ENCODE measurements at regions not wholly inside any gene's neighbourhood (a gene's known extent, or its start where the extent isn't known, plus 50 kb on each side); places are given as distances from the start of the nearest gene placed in this dataset.

DNA sequence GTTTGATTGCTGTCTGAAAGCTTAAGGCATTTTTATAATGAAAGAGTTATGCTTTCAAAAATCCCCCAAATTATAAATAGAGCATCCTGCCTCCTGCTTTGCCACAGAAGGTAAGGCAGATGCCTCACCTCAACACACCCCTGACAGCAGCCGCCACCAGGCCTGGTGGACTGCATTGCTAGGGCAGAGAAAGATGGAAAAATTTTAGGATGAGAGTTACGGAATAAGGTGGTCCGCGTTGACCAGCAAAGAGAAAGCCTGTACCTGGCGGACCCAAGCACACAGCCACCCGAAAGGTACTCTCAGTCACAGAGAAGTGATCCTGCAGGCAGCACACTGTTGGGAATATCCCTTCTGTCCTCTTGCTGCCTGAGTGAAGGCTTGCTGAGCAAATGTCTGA is 360.4 kb upstream of the SHH start:
- H3K9me3 ChIP-seq (ENCODE audit: control insufficient read depth, insufficient read depth, low read length) = peaks cover 43% of the 10 kb centered on the region
- H2AFZ ChIP-seq (replicated peaks; ENCODE audit: low read length, poor library complexity) = no peak overlapping the region
- no peak overlapping the region for H2AK5ac ChIP-seq (ENCODE audit: low read depth, low read length)
- BruUV-seq (replicated peaks) = no TSS peak
- dilution Hi-C loops (cut with HindIII; ENCODE audit: low sequenced_read_pairs, unreplicated experiment) (no loop called here), in situ Hi-C loops (cut with MboI; ENCODE audit: low sequenced_read_pairs) (no loop called here), intact Hi-C loops (cut with micrococcal nuclease) (no loop called here)
- H3K23ac ChIP-seq (ENCODE audit: low read depth, low read length) = no peak overlapping the region
- H3K18ac ChIP-seq (ENCODE audit: low read depth, low read length) = no peak overlapping the region
- H2BK20ac ChIP-seq (ENCODE audit: low read depth, low read length) = no peak overlapping the region
- no peaks in the 10 kb centered on the region for H3K9me1 ChIP-seq (ENCODE audit: insufficient read depth, low read length)
- DNase-seq (no peak), ATAC-seq (ENCODE audit: low read depth) (no peak)
- no peak overlapping the region for H2BK15ac ChIP-seq (ENCODE audit: low read depth, low read length)
- H2AK9ac ChIP-seq (replicated peaks; ENCODE audit: low read depth, low read length, poor library complexity) = no peak overlapping the region
- WGBS, 2 experiments (ENCODE audit: extremely low coverage in 2 of 2, insufficient read length in 1 of 2) = no CpG with 5 or more reads among the region's 6 CpGs
- H3K14ac ChIP-seq (replicated peaks; ENCODE audit: low read depth, low read length) = no peak overlapping the region
- no peaks in the 10 kb centered on the region for H3K4me1 ChIP-seq (ENCODE audit: control insufficient read depth, insufficient read depth, low read length)
- no peak overlapping the region for H3K4me2 ChIP-seq (ENCODE audit: low read depth, low read length)
- no peak overlapping the region for H3K4me3 ChIP-seq (ENCODE audit: insufficient read depth, low read depth, low read length)
- H3K27me3 ChIP-seq (ENCODE audit: control insufficient read depth, insufficient read depth, low read length) = no peaks in the 10 kb centered on the region
- H4K8ac ChIP-seq (ENCODE audit: low read depth in 2 of 2, low read length in 2 of 2) = no peak overlapping the region
- H3K56ac ChIP-seq (ENCODE audit: extremely low read depth, insufficient read depth, low read length) = no peak overlapping the region
- no peak overlapping the region for H2BK5ac ChIP-seq (ENCODE audit: low read depth, low read length, poor library complexity, severe bottlenecking)
- no peak overlapping the region for H2BK120ac ChIP-seq (ENCODE audit: low read depth, low read length)
- no peak overlapping the region for H4K91ac ChIP-seq (ENCODE audit: insufficient read depth, low read depth, low read length)
- no peak overlapping the region for H3K4ac ChIP-seq (ENCODE audit: low read depth, low read length)
- H3K9ac ChIP-seq (ENCODE audit: low read depth, low read length) = no peak overlapping the region
- ChIA-PET POLR2A (ENCODE audit: unreplicated experiment) (no interaction called here), CTCF (no interaction called here)
- no peaks in the 10 kb centered on the region for H3K36me3 ChIP-seq (ENCODE audit: control insufficient read depth, insufficient read depth, low read length)
- no peak overlapping the region for H3K27ac ChIP-seq (ENCODE audit: insufficient read depth, low read length)
- H3K79me1 ChIP-seq (ENCODE audit: low read depth in 1 of 2, low read length in 2 of 2) = no peaks in the 10 kb centered on the region
- H4K20me1 ChIP-seq (ENCODE audit: insufficient read depth, low read length) = no peaks in the 10 kb centered on the region
- TF ChIP-seq FOS (IDR thresholded peaks at IDR 0.05; ENCODE audit: low read depth, low read length) = no peak
- H4K5ac ChIP-seq (ENCODE audit: low read depth, low read length) = no peak overlapping the region
